Endodermal cell (in vitro differentiated cells): ENCODE measurements at regions not wholly inside any gene's neighbourhood (a gene's known extent, or its start where the extent isn't known, plus 50 kb on each side); places are given as distances from the start of the nearest gene placed in this dataset.

ENCODE experiments used
- DNase-seq: peaks from one replicate; pipeline ENCODE4 v3.0.0-alpha.2; 2017
- H3K27ac ChIP-seq: 2 replicates; pipeline ENCODE4 v1.5.1; 2013; ENCODE audit warnings: mild to moderate bottlenecking, low read depth, low read length, moderate library complexity
- H3K27me3 ChIP-seq: 2 replicates; pipeline ENCODE4 v1.6.1; 2013; ENCODE audit warnings: mild to moderate bottlenecking, low read length, moderate library complexity; ENCODE audit not compliant: insufficient read depth, control insufficient read depth, poor library complexity, severe bottlenecking
- H3K36me3 ChIP-seq: 2 replicates; pipeline ENCODE4 v1.7.0; 2013; ENCODE audit warnings: mild to moderate bottlenecking, low read length, moderate library complexity; ENCODE audit not compliant: control insufficient read depth, insufficient read depth
- H3K4me1 ChIP-seq: one replicate; pipeline ENCODE4 v1.7.0; 2013; ENCODE audit warnings: low read length; ENCODE audit not compliant: control insufficient read depth, insufficient read depth
- H3K4me3 ChIP-seq: 2 replicates; pipeline ENCODE4 v1.5.1; 2013; ENCODE audit warnings: mild to moderate bottlenecking, low read length, moderate library complexity
- H3K9ac ChIP-seq: 2 replicates; pipeline ENCODE4 v1.6.1; 2013; ENCODE audit warnings: mild to moderate bottlenecking, low read length, moderate library complexity; ENCODE audit not compliant: poor library complexity, severe bottlenecking; ENCODE audit errors: extremely low read depth
- H3K9me3 ChIP-seq: 2 replicates; pipeline ENCODE4 v1.6.1; 2013; ENCODE audit warnings: mild to moderate bottlenecking, low read length, moderate library complexity; ENCODE audit not compliant: control insufficient read depth
- H3K27ac Mint-ChIP-seq: 2 replicates; pipeline ENCODE4 v1.8.0; 2020; ENCODE audit warnings: mixed read lengths
- H3K27me3 Mint-ChIP-seq: 2 replicates; pipeline ENCODE4 v1.8.0; 2021; ENCODE audit warnings: mild to moderate bottlenecking, mixed read lengths; ENCODE audit not compliant: insufficient read depth
- H3K36me3 Mint-ChIP-seq: 2 replicates; pipeline ENCODE4 v1.8.0; 2020; ENCODE audit warnings: low read depth, mixed read lengths
- H3K4me1 Mint-ChIP-seq: 2 replicates; pipeline ENCODE4 v1.8.0; 2020; ENCODE audit warnings: mixed read lengths
- H3K4me3 Mint-ChIP-seq: 2 replicates; pipeline ENCODE4 v1.8.0; 2020; ENCODE audit warnings: mild to moderate bottlenecking, moderate library complexity, mixed read lengths
- H3K9me3 Mint-ChIP-seq: 2 replicates; pipeline ENCODE4 v1.8.0; 2020; ENCODE audit warnings: mild to moderate bottlenecking, mixed read lengths
- WGBS, 2 experiments: methylation state at CpG; one replicate each; pipeline versions ENCODE4 v1.1.5 to v1.1.7; 2013; ENCODE audit warnings: missing lambda C conversion rate in 2 of 2, mixed read lengths in 1 of 2; ENCODE audit not compliant: insufficient coverage in 1 of 2, insufficient read length in 1 of 2; 5-methylcytosine and 5-hydroxymethylcytosine counted together
- TF ChIP-seq, protein P1 (sequence below): fragments of 200-600 bp; sonication (generic); conservative IDR thresholded peaks from 2 replicates; pipeline ENCODE4 v1.5.0; 2021; ENCODE audit warnings: antibody characterized with exemption, mild to moderate bottlenecking

- H3K9ac ChIP-seq: no peak overlapping the region
- TF ChIP-seq, protein P1, sequence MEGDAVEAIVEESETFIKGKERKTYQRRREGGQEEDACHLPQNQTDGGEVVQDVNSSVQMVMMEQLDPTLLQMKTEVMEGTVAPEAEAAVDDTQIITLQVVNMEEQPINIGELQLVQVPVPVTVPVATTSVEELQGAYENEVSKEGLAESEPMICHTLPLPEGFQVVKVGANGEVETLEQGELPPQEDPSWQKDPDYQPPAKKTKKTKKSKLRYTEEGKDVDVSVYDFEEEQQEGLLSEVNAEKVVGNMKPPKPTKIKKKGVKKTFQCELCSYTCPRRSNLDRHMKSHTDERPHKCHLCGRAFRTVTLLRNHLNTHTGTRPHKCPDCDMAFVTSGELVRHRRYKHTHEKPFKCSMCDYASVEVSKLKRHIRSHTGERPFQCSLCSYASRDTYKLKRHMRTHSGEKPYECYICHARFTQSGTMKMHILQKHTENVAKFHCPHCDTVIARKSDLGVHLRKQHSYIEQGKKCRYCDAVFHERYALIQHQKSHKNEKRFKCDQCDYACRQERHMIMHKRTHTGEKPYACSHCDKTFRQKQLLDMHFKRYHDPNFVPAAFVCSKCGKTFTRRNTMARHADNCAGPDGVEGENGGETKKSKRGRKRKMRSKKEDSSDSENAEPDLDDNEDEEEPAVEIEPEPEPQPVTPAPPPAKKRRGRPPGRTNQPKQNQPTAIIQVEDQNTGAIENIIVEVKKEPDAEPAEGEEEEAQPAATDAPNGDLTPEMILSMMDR: no peak
- no peak for DNase-seq
- H3K4me1 ChIP-seq: peaks cover 3% of the 10 kb centered on the region
- H3K9me3 ChIP-seq: peaks cover 14% of the 10 kb centered on the region
- no peaks in the 10 kb centered on the region for H3K36me3 ChIP-seq
- H3K27ac ChIP-seq: no peak overlapping the region
- Mint-ChIP-seq H3K27me3 (peaks cover 3% of the 10 kb centered on the region), H3K4me1 (peaks cover 5% of the 10 kb centered on the region), H3K27ac (no peak overlapping the region), H3K4me3 (no peak overlapping the region), H3K36me3 (no peaks in the 10 kb centered on the region), H3K9me3 (peaks cover 13% of the 10 kb centered on the region)
- no peak overlapping the region for H3K4me3 ChIP-seq
- H3K27me3 ChIP-seq: no peaks in the 10 kb centered on the region
- WGBS, 2 experiments: 89 to 95% methylated on average over 3 of the region's 3 CpGs
These were observed 86.3 kb downstream of the SEMA4F start for GRCh38 chr2:74740395-74740740.

GRCh38 chr2:74740741-74741431 is 86.8 kb downstream of the SEMA4F start:
- H3K36me3 ChIP-seq: no peaks in the 10 kb centered on the region
- no peaks in the 10 kb centered on the region for H3K27me3 ChIP-seq
- H3K9me3 Mint-ChIP-seq: peaks cover 10% of the 10 kb centered on the region
- peaks cover 3% of the 10 kb centered on the region for H3K27me3 Mint-ChIP-seq
- H3K4me3 Mint-ChIP-seq: no peak overlapping the region
- H3K36me3 Mint-ChIP-seq: no peaks in the 10 kb centered on the region
- TF ChIP-seq, protein P1: no peak
- DNase-seq: peak; percentile 64
- no peak overlapping the region for H3K9ac ChIP-seq
- H3K4me1 Mint-ChIP-seq: no peaks in the 10 kb centered on the region
- no peak overlapping the region for H3K27ac Mint-ChIP-seq
- peaks cover 14% of the 10 kb centered on the region for H3K9me3 ChIP-seq
- H3K4me3 ChIP-seq: no peak overlapping the region
- no peaks in the 10 kb centered on the region for H3K4me1 ChIP-seq
- WGBS, 2 experiments: 65 to 73% methylated on average over 11 to 13 of the region's 13 CpGs
- H3K27ac ChIP-seq: no peak overlapping the region

DNA sequence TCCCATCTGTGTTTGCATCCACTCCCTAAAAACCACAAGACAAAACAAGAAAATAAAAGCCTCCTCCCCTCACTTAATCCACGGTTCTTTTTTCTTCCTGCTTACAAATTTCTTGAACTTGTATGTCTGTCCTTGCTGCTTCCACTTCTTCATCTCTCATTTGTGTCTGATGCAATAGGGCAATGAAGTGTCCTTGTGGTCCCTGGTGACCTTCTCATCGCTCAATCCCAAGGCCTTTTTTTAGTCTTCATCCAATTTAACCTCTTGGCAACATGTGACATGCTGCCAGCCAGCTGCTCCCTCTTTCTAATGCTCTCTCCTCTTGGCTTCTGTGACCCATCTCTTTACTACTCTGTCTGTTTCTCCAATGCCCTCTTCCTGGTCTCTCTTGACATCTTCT is 87.6 kb downstream of the SEMA4F start:
- no peak overlapping the region for H3K27ac ChIP-seq
- no peaks in the 10 kb centered on the region for H3K36me3 Mint-ChIP-seq

More for the DNA sequence above, 87.6 kb downstream of the SEMA4F start:
- Histone ChIP-seq H3K9me3 (peaks cover 9% of the 10 kb centered on the region), H3K9ac (no peak overlapping the region), H3K4me1 (no peaks in the 10 kb centered on the region), H3K36me3 (no peaks in the 10 kb centered on the region), H3K4me3 (no peak overlapping the region), H3K27me3 (no peaks in the 10 kb centered on the region)
- TF ChIP-seq, protein P1: no peak
- 86 to 92% methylated on average over 1 to 2 of the region's 2 CpGs for WGBS, 2 experiments
- no peak overlapping the region for H3K27ac Mint-ChIP-seq
- H3K4me1 Mint-ChIP-seq: no peaks in the 10 kb centered on the region
- no peak overlapping the region for H3K4me3 Mint-ChIP-seq
- DNase-seq: no peak
- H3K9me3 Mint-ChIP-seq: peaks cover 6% of the 10 kb centered on the region
- peaks cover 3% of the 10 kb centered on the region for H3K27me3 Mint-ChIP-seq
